ENCODE measurements at regions not wholly inside any gene's neighbourhood (a gene's known extent, or its start where the extent isn't known, plus 50 kb on each side); places are given as distances from the start of the nearest gene placed in this dataset.

DNA sequence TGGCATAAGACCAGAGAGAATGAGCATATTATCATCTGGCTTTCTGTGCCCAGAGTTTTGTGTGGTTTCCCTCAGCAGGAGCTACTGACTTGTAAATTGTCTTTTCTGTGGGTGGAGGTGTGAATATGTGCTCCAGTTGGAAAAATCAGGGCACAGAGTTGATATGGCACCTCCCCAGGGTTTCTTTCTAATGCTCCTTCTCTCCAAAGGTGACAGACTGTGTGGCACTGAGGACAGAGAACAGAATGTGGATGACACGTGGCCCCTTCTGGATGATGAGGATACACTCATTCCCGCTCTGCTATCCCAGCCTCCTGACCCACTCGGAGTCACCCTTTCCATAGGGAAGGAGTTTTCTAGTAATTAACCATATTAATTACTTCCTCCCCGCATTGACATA lies 221.0 kb downstream of the ICE1 start:
- H3K79me1 ChIP-seq (ENCODE audit: insufficient read depth, low read depth, low read length, poor library complexity, severe bottlenecking), result no peaks in the 10 kb centered on the region
- H3T11ph ChIP-seq (ENCODE audit: low read length), result no peak overlapping the region
- no peak overlapping the region for H3K14ac ChIP-seq (ENCODE audit: insufficient read depth, low read length)
- Mint-ChIP-seq H3K4me1 (peaks cover 4 to 6% of the 10 kb centered on the region in 2 experiments; a peak in 3 of 4 replicates), H3K4me3 (no peak overlapping the region), H3K36me3 (ENCODE audit: insufficient read depth in 1 of 3, low read depth in 3 of 3) (no peaks in the 10 kb centered on the region; a peak in 1 of 7 replicates), H3K9me3 (no peaks in the 10 kb centered on the region; a peak in 1 of 5 replicates), H3K27ac (no peak overlapping the region), H3K27me3 (ENCODE audit: low read depth) (peaks cover 2% of the 10 kb centered on the region)
- H4K91ac ChIP-seq (ENCODE audit: insufficient read length, low read depth, low read length), result no peak overlapping the region
- H4K5ac ChIP-seq (ENCODE audit: insufficient read length, low read depth, low read length), result no peak overlapping the region
- no peak overlapping the region for H3K18ac ChIP-seq (ENCODE audit: insufficient read length, low read depth, low read length)
- H3K23me2 ChIP-seq (ENCODE audit: insufficient read length, low read depth, low read length, poor library complexity, severe bottlenecking), result no peaks in the 10 kb centered on the region
- H3K27ac ChIP-seq (ENCODE audit: insufficient read length, low read depth, low read length), result no peak overlapping the region
- no peak overlapping the region for H2BK120ac ChIP-seq (ENCODE audit: low read depth, low read length, poor library complexity, severe bottlenecking)
- H3K9ac ChIP-seq (ENCODE audit: extremely low read depth, insufficient read length, low read length), result no peak overlapping the region
- H4K8ac ChIP-seq (replicated peaks; ENCODE audit: insufficient read length, low read depth, low read length), result no peak overlapping the region
- no peak overlapping the region for H3K23ac ChIP-seq (ENCODE audit: insufficient read length, low read depth, low read length)
- no peaks in the 10 kb centered on the region for H3K9me3 ChIP-seq (ENCODE audit: control insufficient read depth, low read depth, low read length)
- no peak overlapping the region for H2BK5ac ChIP-seq (ENCODE audit: insufficient read length, low read length)
- H3K79me2 ChIP-seq (ENCODE audit: insufficient read depth, low read length), result no peaks in the 10 kb centered on the region
- no peak overlapping the region for H2BK20ac ChIP-seq (ENCODE audit: low read depth, low read length, poor library complexity, severe bottlenecking)
- H4K20me1 ChIP-seq (ENCODE audit: control insufficient read depth, insufficient read depth, insufficient read length), result no peaks in the 10 kb centered on the region
- WGBS (ENCODE audit: extremely low coverage, insufficient read length, low lambda C conversion rate), result no CpG with 5 or more reads among the region's 4 CpGs
- H2AK5ac ChIP-seq (ENCODE audit: insufficient read length, low read length), result no peak overlapping the region
- TF ChIP-seq, protein P1, sequence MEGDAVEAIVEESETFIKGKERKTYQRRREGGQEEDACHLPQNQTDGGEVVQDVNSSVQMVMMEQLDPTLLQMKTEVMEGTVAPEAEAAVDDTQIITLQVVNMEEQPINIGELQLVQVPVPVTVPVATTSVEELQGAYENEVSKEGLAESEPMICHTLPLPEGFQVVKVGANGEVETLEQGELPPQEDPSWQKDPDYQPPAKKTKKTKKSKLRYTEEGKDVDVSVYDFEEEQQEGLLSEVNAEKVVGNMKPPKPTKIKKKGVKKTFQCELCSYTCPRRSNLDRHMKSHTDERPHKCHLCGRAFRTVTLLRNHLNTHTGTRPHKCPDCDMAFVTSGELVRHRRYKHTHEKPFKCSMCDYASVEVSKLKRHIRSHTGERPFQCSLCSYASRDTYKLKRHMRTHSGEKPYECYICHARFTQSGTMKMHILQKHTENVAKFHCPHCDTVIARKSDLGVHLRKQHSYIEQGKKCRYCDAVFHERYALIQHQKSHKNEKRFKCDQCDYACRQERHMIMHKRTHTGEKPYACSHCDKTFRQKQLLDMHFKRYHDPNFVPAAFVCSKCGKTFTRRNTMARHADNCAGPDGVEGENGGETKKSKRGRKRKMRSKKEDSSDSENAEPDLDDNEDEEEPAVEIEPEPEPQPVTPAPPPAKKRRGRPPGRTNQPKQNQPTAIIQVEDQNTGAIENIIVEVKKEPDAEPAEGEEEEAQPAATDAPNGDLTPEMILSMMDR (conservative IDR thresholded peaks at IDR 0.05), result no peak
- H2AFZ ChIP-seq (ENCODE audit: low read length), result no peak overlapping the region
- H3K56ac ChIP-seq (ENCODE audit: insufficient read length, low read depth, low read length), result no peak overlapping the region
- H3K4me1 ChIP-seq (ENCODE audit: insufficient read depth, low read length), result peaks cover 2% of the 10 kb centered on the region; the same call in 1 of the 2 replicates
- no peaks in the 10 kb centered on the region for H3K27me3 ChIP-seq (ENCODE audit: insufficient read depth, low read length)
- H2BK12ac ChIP-seq (ENCODE audit: insufficient read length, low read depth, low read length), result no peak overlapping the region
- DNase-seq, result no peak
- H3K4me2 ChIP-seq (ENCODE audit: insufficient read depth, insufficient read length, low read length), result no peak overlapping the region
- H3K4ac ChIP-seq (ENCODE audit: low read depth, low read length), result no peak overlapping the region
- H2BK15ac ChIP-seq (ENCODE audit: low read depth, low read length), result no peak overlapping the region
